Pancreas (tissue), 10 donors: ENCODE measurements at regions not wholly inside any gene's neighbourhood (a gene's known extent, or its start where the extent isn't known, plus 50 kb on each side); places are given as distances from the start of the nearest gene placed in this dataset.

Experiments used
- ATAC-seq, 4 donors: fragments of 200-7000 bp; cut with Tn5 transposase; one replicate each; pipeline versions ENCODE4 v1.8.0 to v1.9.1; 2020; ENCODE audit warnings: mild to moderate bottlenecking in 4 of 4, moderate library complexity in 4 of 4
- DNase-seq, 6 donors: peaks; one replicate each; pipeline ENCODE4 v3.0.0-alpha.2; 2020
- FAIRE-seq: peaks from 2 replicates; lab custom pipeline; 2012; peaks lifted over from hg19 to GRCh38; lab: Jason Lieb, UNC
- H3K27ac ChIP-seq, 4 donors: fragments of 200-600 bp; sonication (generic); 1 replicate in 3 of 4; 2 replicates in 1 of 4; pipeline versions ENCODE4 v1.5.0 to v1.8.0; 2020
- H3K27me3 ChIP-seq, 4 donors: fragments of 200-600 bp; one replicate each; pipeline ENCODE4 v1.8.0; 2021
- H3K36me3 ChIP-seq, 3 donors: fragments of 200-600 bp; sonication (generic) in 1 of 3; one replicate each; pipeline versions ENCODE4 v1.5.0 to v1.8.0; 2020 to 2021
- H3K4me1 ChIP-seq, 3 donors: fragments of 200-600 bp; one replicate each; pipeline ENCODE4 v1.8.0; 2021
- H3K4me3 ChIP-seq, 4 donors: fragments of 200-600 bp; sonication (generic) in 2 of 4; one replicate each; pipeline versions ENCODE4 v1.5.0 to v1.8.0; 2020 to 2021
- H3K9me3 ChIP-seq, 4 donors: fragments of 200-600 bp; one replicate each; pipeline ENCODE4 v1.8.0; 2021
- WGBS, 2 donors: extraction: QIAGEN DNeasy Blood & Tissue Kit; methylation state at CpG; one replicate each; pipeline ENCODE4 v1.1.7; 2013; 5-methylcytosine and 5-hydroxymethylcytosine counted together
- intact Hi-C, 3 donors: fragments of 100-400 bp; cut with DNase I; formaldehyde crosslinking; loops; one replicate each; pipeline versions ENCODE4 v1.11.1 to v1.14.2; 2022
- TF ChIP-seq, protein P1 (sequence below), 4 donors: fragments of 200-600 bp; sonication (generic) in 3 of 4; IDR thresholded peaks; one replicate each; pipeline versions ENCODE4 v1.5.0 to v1.8.0; 2021; ENCODE audit warnings: antibody characterized with exemption in 4 of 4
- donor health status: healthy with polysubstance abuse.
- donor health status: DM: no; HTN: no; CAD: no; lungs with moderate emphysema.
- donor health status: DM: no; HTN: no; CAD: no.
- donor health status: control.
- donor health status: control.
- donor health status: Bipolar disorder and iron deficiency.
- donor health status: DM: yes; HTN: yes; CAD: no.
- donor health status: DM: no; HTN: no; CAD: no.
- donor health status: DM: no; HTN: no; CAD: no.
- donor health status: DM: yes; HTN: yes; CAD: no.

DNA sequence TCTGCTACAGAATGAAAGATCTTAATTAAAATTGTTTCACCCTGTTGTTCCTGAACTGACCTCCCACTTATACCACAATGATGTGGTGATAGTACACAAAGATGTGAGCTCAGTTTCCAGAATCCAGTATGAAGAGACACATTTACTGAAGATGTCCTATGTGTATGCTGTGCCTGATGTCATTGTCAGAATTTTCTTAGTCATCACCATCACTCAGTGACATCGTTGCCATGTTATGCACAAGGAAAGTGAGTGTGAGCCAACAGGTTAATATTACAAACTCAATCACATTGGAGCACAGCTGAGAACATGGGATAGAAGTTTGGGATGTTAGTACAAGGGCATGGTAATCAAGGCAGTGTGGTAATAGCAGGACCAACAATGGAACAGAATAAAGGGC is 199.7 kb upstream of the CHRNA7 start:
- Histone ChIP-seq H3K27ac (no peak overlapping the region), H3K9me3 (no peaks in the 10 kb centered on the region), H3K4me3 (no peak overlapping the region), H3K4me1 (no peaks in the 10 kb centered on the region), H3K36me3 (no peaks in the 10 kb centered on the region), H3K27me3 (no peaks in the 10 kb centered on the region)
- DNase-seq = no peak
- FAIRE-seq = no peak
- ATAC-seq = no peak
- WGBS, 2 donors = 86% methylated on average over 1 of the region's 1 CpG
- TF ChIP-seq, protein P1, sequence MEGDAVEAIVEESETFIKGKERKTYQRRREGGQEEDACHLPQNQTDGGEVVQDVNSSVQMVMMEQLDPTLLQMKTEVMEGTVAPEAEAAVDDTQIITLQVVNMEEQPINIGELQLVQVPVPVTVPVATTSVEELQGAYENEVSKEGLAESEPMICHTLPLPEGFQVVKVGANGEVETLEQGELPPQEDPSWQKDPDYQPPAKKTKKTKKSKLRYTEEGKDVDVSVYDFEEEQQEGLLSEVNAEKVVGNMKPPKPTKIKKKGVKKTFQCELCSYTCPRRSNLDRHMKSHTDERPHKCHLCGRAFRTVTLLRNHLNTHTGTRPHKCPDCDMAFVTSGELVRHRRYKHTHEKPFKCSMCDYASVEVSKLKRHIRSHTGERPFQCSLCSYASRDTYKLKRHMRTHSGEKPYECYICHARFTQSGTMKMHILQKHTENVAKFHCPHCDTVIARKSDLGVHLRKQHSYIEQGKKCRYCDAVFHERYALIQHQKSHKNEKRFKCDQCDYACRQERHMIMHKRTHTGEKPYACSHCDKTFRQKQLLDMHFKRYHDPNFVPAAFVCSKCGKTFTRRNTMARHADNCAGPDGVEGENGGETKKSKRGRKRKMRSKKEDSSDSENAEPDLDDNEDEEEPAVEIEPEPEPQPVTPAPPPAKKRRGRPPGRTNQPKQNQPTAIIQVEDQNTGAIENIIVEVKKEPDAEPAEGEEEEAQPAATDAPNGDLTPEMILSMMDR (IDR thresholded peaks at IDR 0.05) = no peak
- intact Hi-C loops = no loop called here

DNA sequence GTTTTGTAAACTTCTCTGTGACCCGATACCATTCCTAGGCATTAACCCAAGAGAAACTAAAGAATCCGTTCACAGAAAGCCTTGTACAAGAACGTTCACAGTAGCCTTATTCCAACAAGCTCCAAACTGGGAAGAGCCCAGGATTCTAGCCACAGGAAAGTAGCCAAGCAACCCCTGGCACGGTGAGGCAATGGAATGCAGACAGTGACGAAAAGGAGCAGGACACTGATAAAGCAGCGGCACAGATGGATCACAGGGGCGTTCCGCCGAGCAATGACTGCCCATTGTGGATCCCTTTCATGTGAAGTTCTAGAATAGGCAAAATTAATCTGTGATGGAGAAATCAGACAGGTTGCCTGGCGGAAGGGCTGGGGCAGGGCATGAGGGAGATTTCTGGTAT is 198.7 kb upstream of the CHRNA7 start:
- no peaks in the 10 kb centered on the region for H3K27me3 ChIP-seq
- no peaks in the 10 kb centered on the region for H3K9me3 ChIP-seq
- FAIRE-seq = no peak
- WGBS, 2 donors = 76 to 86% methylated on average over 10 of the region's 10 CpGs
- H3K27ac ChIP-seq = no peak overlapping the region
- no peaks in the 10 kb centered on the region for H3K36me3 ChIP-seq
- no peak for ATAC-seq
- DNase-seq = no peak
- TF ChIP-seq, protein P1 (IDR thresholded peaks at IDR 0.05) = no peak
- intact Hi-C loops = no loop called here
- no peaks in the 10 kb centered on the region for H3K4me1 ChIP-seq
- H3K4me3 ChIP-seq = no peak overlapping the region

DNA sequence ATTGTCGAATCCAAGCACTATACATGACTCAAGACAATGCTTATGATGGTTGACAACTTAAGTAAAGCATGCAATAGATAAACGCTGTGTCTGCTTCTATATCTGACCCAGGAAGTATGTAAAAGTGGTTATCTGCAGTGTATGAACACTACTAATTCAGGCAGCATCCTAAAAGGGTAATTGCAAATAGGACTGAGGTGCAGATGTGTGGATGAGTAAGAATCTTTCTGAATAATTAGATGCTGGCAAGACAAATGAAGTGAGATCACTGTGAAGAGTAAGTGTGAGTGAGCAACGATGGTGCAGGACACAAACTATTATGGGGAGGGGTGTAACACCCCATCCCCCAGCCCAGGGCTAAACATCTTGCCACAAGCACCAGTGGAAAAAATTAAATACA is 195.7 kb upstream of the CHRNA7 start:
- no peaks in the 10 kb centered on the region for H3K9me3 ChIP-seq
- TF ChIP-seq, protein P1 (IDR thresholded peaks at IDR 0.05) = no peak
- no peak overlapping the region for H3K27ac ChIP-seq
- no peaks in the 10 kb centered on the region for H3K27me3 ChIP-seq
- no peak overlapping the region for H3K4me3 ChIP-seq
- no peak for DNase-seq
- H3K4me1 ChIP-seq = no peaks in the 10 kb centered on the region
- intact Hi-C loops = no loop called here
- no peak for FAIRE-seq
- 78 to 87% methylated on average over 3 of the region's 3 CpGs for WGBS, 2 donors
- no peaks in the 10 kb centered on the region for H3K36me3 ChIP-seq
- no peak for ATAC-seq

DNA sequence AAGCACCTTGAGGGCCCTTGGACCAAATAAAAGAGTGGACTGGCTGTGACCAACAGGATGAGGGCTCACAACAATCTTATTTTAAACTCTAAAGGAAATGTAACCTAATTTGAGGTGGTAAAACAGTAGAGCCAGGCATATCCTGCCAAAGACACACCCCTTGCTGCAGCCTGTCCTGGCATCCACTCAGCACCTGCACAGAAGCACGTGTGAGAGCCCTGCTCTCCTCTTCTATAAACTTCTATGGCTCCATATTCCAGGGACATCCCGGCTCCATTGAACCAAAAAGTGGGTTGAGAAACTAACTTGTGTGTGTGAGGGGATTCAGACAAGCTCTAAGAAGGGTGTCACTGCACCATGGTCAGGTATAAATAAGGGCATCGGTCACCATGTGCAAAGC is 190.9 kb upstream of the CHRNA7 start:
- 79 to 85% methylated on average over 3 of the region's 3 CpGs for WGBS, 2 donors
- ATAC-seq = no peak

DNA sequence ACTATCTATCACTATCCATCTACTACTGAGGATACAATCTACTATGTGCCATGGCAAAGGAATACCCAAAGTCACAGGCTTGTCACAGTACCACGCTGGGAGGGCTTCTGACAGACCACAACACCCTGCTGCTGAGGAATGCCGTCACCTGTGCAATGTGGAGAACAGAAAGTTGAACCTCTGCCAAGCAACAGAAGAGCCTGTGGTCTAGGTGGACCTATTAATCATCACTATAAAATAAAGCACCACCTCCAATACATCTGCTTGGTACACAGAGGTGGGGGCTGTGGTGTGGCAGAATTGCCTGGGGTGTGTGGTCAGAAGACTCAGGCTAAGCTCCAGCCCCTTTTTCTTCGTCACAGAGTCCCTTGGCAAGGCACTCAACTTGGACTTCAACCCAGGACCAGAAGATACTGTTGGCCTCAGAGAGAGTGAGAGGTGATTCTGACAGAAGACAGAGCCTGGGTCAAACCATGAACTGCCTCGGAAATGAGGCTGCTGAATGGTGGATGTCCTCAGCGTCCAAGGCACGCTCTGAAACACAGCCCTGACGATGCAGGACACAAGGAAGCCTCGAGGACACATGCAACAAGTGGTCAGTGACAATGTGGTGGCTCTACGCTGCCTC is 189.4 kb upstream of the CHRNA7 start:
- Histone ChIP-seq H3K36me3 (no peaks in the 10 kb centered on the region), H3K4me3 (no peak overlapping the region), H3K27me3 (no peaks in the 10 kb centered on the region), H3K4me1 (no peaks in the 10 kb centered on the region), H3K27ac (no peak overlapping the region), H3K9me3 (no peaks in the 10 kb centered on the region)
- 81 to 86% methylated on average over 9 of the region's 9 CpGs for WGBS, 2 donors
- FAIRE-seq (no peak), DNase-seq (no peak), ATAC-seq (no peak)
- TF ChIP-seq, protein P1 (IDR thresholded peaks at IDR 0.05) = no peak
- intact Hi-C loops = no loop called here

More for the DNA sequence above, 190.9 kb upstream of the CHRNA7 start:
- H3K4me1 ChIP-seq = no peaks in the 10 kb centered on the region
- no peaks in the 10 kb centered on the region for H3K9me3 ChIP-seq
- DNase-seq = no peak
- H3K27me3 ChIP-seq = no peaks in the 10 kb centered on the region
- TF ChIP-seq, protein P1 (IDR thresholded peaks at IDR 0.05) = no peak
- intact Hi-C loops = no loop called here
- H3K36me3 ChIP-seq = no peaks in the 10 kb centered on the region
- FAIRE-seq = no peak
- H3K27ac ChIP-seq = no peak overlapping the region
- H3K4me3 ChIP-seq = no peak overlapping the region
